ENCODE measurements at regions not wholly inside any gene's neighbourhood (a gene's known extent, or its start where the extent isn't known, plus 50 kb on each side); places are given as distances from the start of the nearest gene placed in this dataset.

GRCh38 chr6:28736121-28736520 lies 187.7 kb downstream of the TRIM27 start:
- TF ChIP-seq CTCF (IDR thresholded peaks at IDR 0.05; ENCODE audit: low read depth, low read length), result no peak
- H3K36me3 ChIP-seq, result no peaks in the 10 kb centered on the region
- peaks cover 57% of the 10 kb centered on the region for H3K9me3 ChIP-seq (ENCODE audit: severe bottlenecking)
- peaks cover 100% of the 10 kb centered on the region for H3K27me3 ChIP-seq (ENCODE audit: insufficient read depth, low read depth, severe bottlenecking)
- no peak overlapping the region for H3K4me3 ChIP-seq (ENCODE audit: low read depth, low read length)
- no peak for DNase-seq
- no peak overlapping the region for H3K27ac ChIP-seq

DNA sequence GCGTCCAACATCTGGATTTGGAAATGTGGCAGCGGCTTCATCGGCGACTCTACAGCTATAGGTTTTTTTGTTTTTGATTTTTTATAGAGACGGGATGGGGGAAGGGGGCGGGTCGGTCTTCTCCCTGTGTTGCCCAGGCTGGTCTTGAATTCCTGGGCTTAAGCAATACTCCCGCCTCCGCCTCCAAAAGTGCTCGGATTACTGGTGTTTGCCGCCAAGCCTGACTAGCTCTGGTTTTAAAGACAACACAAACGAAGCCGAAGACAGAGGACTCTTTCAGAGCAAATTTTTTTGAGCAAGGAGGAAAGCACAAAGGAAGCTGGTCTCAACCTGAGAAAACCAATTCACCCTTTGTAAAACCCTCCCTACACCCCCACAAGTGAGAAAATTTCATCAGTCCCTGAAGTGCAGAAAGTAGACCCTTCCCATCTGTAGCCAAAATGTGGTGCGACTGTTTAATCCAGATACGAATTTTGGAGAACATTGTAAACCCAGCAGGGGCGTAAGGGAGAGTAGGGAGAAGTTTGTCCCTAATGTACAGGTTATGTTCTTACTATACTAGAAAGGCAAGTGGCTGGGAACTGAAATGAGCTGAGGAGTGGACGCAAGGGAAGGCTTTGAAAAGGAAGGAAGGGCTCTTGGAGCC lies 185.9 kb downstream of the TRIM27 start:
- Histone ChIP-seq H3K36me3 (no peaks in the 10 kb centered on the region), H3K4me3 (ENCODE audit: low read depth, low read length) (no peak overlapping the region), H3K27ac (no peak overlapping the region), H3K27me3 (ENCODE audit: insufficient read depth, low read depth, severe bottlenecking) (peaks cover 100% of the 10 kb centered on the region), H3K9me3 (ENCODE audit: severe bottlenecking) (peaks cover 61% of the 10 kb centered on the region)
- no peak for TF ChIP-seq CTCF (IDR thresholded peaks at IDR 0.05; ENCODE audit: low read depth, low read length)
- no peak for DNase-seq

DNA sequence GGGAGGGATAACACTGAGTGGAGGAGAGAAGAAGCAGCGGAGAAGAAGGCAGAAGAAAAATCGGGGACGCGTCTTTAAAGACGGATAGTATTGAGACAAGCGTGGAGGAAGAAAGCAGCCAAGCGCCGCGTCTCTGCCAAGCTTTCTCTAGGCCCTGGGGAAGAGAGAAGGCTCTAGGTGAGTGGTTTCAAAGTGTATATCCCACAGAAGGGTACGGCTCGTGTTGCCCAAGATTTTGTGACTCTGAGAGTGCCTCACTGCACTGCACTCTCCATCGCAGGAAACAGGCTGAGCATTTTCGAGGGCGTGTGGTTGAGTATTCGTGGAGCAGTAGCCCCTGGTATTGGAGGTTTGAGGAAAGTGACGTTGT lies 185.4 kb downstream of the TRIM27 start:
- H3K27ac ChIP-seq, result no peak overlapping the region
- no peak overlapping the region for H3K4me3 ChIP-seq (ENCODE audit: low read depth, low read length)
- peaks cover 98% of the 10 kb centered on the region for H3K27me3 ChIP-seq (ENCODE audit: insufficient read depth, low read depth, severe bottlenecking)
- H3K9me3 ChIP-seq (ENCODE audit: severe bottlenecking), result peaks cover 58% of the 10 kb centered on the region
- H3K36me3 ChIP-seq, result no peaks in the 10 kb centered on the region
- TF ChIP-seq CTCF (IDR thresholded peaks at IDR 0.05; ENCODE audit: low read depth, low read length), result no peak
- no peak for DNase-seq

DNA sequence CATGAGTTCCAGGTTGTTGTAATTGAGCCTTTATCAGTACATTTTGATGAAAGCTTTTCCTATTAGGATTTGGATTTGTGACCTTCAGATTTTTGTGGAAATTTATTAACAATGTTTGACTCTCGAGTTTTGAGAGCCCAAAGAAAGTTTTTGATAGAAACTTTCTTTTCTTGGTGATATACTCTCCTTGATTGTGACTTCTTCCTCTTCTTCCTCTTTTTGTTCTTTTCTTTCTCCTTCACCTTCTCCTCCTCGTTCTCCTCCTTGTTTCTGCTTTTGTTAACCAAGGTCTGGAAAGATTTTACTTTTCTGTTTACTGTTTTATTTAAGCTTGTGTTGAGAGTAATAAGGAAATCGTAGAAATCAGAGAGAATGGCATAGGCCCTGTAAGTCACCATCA lies 182.4 kb downstream of the TRIM27 start:
- Histone ChIP-seq H3K9me3 (ENCODE audit: severe bottlenecking) (peaks cover 46% of the 10 kb centered on the region), H3K4me3 (ENCODE audit: low read depth, low read length) (no peak overlapping the region), H3K27me3 (ENCODE audit: insufficient read depth, low read depth, severe bottlenecking) (peaks cover 98% of the 10 kb centered on the region), H3K36me3 (no peaks in the 10 kb centered on the region), H3K27ac (no peak overlapping the region)
- no peak for DNase-seq
- TF ChIP-seq CTCF (IDR thresholded peaks at IDR 0.05; ENCODE audit: low read depth, low read length), result no peak

DNA sequence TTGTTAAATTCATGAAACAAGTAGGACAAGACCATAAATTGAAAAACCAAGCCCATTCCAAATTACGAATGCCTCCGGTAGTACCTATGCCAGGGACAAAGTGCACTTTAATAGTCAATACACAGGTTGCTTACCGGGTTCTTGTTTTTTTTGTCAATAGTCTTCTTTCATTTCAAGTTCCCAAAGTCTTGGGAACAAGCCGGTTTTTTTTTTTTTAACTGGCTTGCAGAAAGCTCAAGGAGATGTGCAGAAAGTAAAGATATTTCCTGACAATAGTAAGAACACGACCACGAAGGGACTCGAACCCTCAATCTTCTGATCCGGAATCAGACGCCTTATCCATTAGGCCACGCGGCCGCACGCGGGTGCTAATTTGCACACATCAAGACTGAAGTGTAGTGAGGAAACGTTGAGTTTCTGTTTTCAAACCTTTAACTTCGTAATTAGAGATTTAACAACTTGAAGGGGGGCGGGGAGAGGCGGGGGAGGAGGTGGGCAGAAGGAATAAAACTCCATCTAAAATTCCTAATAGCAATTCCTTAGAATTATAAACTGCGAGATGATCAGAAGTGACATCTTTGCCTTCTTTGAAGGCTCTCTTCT lies 181.0 kb downstream of the TRIM27 start:
- Histone ChIP-seq H3K27me3 (ENCODE audit: insufficient read depth, low read depth, severe bottlenecking) (peaks cover 98% of the 10 kb centered on the region), H3K4me3 (ENCODE audit: low read depth, low read length) (no peak overlapping the region), H3K36me3 (no peaks in the 10 kb centered on the region), H3K27ac (no peak overlapping the region), H3K9me3 (ENCODE audit: severe bottlenecking) (peaks cover 40% of the 10 kb centered on the region)
- no peak for DNase-seq
- no peak for TF ChIP-seq CTCF (IDR thresholded peaks at IDR 0.05; ENCODE audit: low read depth, low read length)
